Stimulated activated effector memory CD8-positive, alpha-beta T cell treated with anti-CD3 and anti-CD28 coated beads, Interleukin-12 subunit alpha, Interleukin-12 subunit beta, amount 100 ng/mL, for 72 hours (primary cell): ENCODE measurements at regions not wholly inside any gene's neighbourhood (a gene's known extent, or its start where the extent isn't known, plus 50 kb on each side); places are given as distances from the start of the nearest gene placed in this dataset.
A peak's percentile ranks its signal among the peaks of the same experiment; 100 is the strongest.

Experiments used
- ATAC-seq: fragments of 150-1000 bp; cut with Tn5 transposase; 2 replicates; pipeline ENCODE4 v1.10.0; 2021
- DNase-seq, 2 donors: peaks; one replicate each; pipeline ENCODE4 v3.0.0; 2021 to 2022; ENCODE audit warnings: low spot score in 2 of 2
- H3K27ac Mint-ChIP-seq: one replicate; pipeline ENCODE4 v1.8.0; 2022; ENCODE audit warnings: mild to moderate bottlenecking, mixed read lengths
- H3K36me3 Mint-ChIP-seq: one replicate; pipeline ENCODE4 v1.8.0; 2022; ENCODE audit warnings: mild to moderate bottlenecking, mixed read lengths
- H3K4me1 Mint-ChIP-seq: one replicate; pipeline ENCODE4 v1.8.0; 2022; ENCODE audit warnings: mixed read lengths
- H3K4me3 Mint-ChIP-seq: one replicate; pipeline ENCODE4 v1.8.0; 2022; ENCODE audit warnings: mild to moderate bottlenecking, mixed read lengths
- H3K9me3 Mint-ChIP-seq: one replicate; pipeline ENCODE4 v1.8.0; 2022; ENCODE audit warnings: mixed read lengths

- no peak overlapping the region for H3K27ac Mint-ChIP-seq
- no peak for ATAC-seq
- peaks cover 8% of the 10 kb centered on the region for H3K9me3 Mint-ChIP-seq
Measured at GRCh38 chr4:32136081-32136787, 1416.1 kb downstream of the PCDH7 start.

DNA sequence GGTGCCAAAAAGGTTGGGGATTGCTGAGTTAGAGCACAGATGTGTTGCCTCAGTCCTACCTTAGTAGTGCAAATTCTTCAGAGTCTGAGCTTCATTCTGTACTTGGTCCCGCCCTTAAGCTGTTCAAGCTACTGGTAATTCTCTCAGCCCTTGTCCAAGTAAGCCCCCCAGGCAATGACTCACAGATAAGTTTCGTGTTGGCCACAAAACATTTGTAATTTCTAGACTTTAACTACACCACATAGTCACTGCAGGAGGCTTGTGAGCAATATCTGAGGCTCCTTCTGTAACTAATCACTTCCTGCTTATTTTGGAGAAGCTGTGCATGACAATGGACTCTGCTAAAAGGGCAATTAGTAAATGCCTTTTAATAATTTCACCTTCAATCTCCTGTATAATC is 1420.5 kb downstream of the PCDH7 start:
- Mint-ChIP-seq H3K9me3 (peaks cover 5% of the 10 kb centered on the region), H3K4me1 (no peaks in the 10 kb centered on the region), H3K27ac (no peak overlapping the region), H3K36me3 (no peaks in the 10 kb centered on the region), H3K4me3 (no peak overlapping the region)
- ATAC-seq (peak; percentile 72), DNase-seq (no peak)

More at GRCh38 chr4:32136081-32136787, 1416.1 kb downstream of the PCDH7 start:
- Mint-ChIP-seq H3K36me3 (no peaks in the 10 kb centered on the region), H3K4me1 (no peaks in the 10 kb centered on the region), H3K4me3 (no peak overlapping the region)
- DNase-seq, result no peak

- DNase-seq, result no peak
- H3K27ac Mint-ChIP-seq, result no peak overlapping the region
- no peak overlapping the region for H3K4me3 Mint-ChIP-seq
- H3K4me1 Mint-ChIP-seq, result no peaks in the 10 kb centered on the region
- H3K36me3 Mint-ChIP-seq, result no peaks in the 10 kb centered on the region
- no peak for ATAC-seq
- H3K9me3 Mint-ChIP-seq, result peaks cover 2% of the 10 kb centered on the region
Measured at GRCh38 chr4:32142075-32142474, 1421.9 kb downstream of the PCDH7 start.

GRCh38 chr4:32145987-32146386 is 1425.8 kb downstream of the PCDH7 start:
- Mint-ChIP-seq H3K36me3 (no peaks in the 10 kb centered on the region), H3K4me3 (no peak overlapping the region), H3K4me1 (no peaks in the 10 kb centered on the region), H3K27ac (no peak overlapping the region), H3K9me3 (peaks cover 5% of the 10 kb centered on the region)
- ATAC-seq, result no peak
- DNase-seq, result no peak

- H3K4me3 Mint-ChIP-seq, result no peak overlapping the region
- H3K4me1 Mint-ChIP-seq, result no peaks in the 10 kb centered on the region
- ATAC-seq (peak; percentile 51), DNase-seq (no peak)
- no peak overlapping the region for H3K27ac Mint-ChIP-seq
- H3K9me3 Mint-ChIP-seq, result peaks cover 5% of the 10 kb centered on the region
- no peaks in the 10 kb centered on the region for H3K36me3 Mint-ChIP-seq
Measured at GRCh38 chr4:32147446-32148085, 1427.4 kb downstream of the PCDH7 start.

GRCh38 chr4:32148111-32148666 is 1428.0 kb downstream of the PCDH7 start:
- Mint-ChIP-seq H3K36me3 (no peaks in the 10 kb centered on the region), H3K4me1 (no peaks in the 10 kb centered on the region), H3K9me3 (peaks cover 5% of the 10 kb centered on the region), H3K27ac (no peak overlapping the region), H3K4me3 (no peak overlapping the region)
- DNase-seq (no peak), ATAC-seq (no peak)

- ATAC-seq, result no peak
- H3K4me3 Mint-ChIP-seq, result no peak overlapping the region
- no peaks in the 10 kb centered on the region for H3K36me3 Mint-ChIP-seq
- H3K27ac Mint-ChIP-seq, result no peak overlapping the region
- peaks cover 19% of the 10 kb centered on the region for H3K9me3 Mint-ChIP-seq
- no peaks in the 10 kb centered on the region for H3K4me1 Mint-ChIP-seq
- DNase-seq, result no peak
Measured at GRCh38 chr4:32158961-32159360, 1438.8 kb downstream of the PCDH7 start.

- H3K27ac Mint-ChIP-seq, result no peak overlapping the region
- H3K4me3 Mint-ChIP-seq, result no peak overlapping the region
- DNase-seq (no peak), ATAC-seq (no peak)
- no peaks in the 10 kb centered on the region for H3K4me1 Mint-ChIP-seq
- no peaks in the 10 kb centered on the region for H3K36me3 Mint-ChIP-seq
- H3K9me3 Mint-ChIP-seq, result peaks cover 9% of the 10 kb centered on the region
Measured at GRCh38 chr4:32161392-32161791, 1441.2 kb downstream of the PCDH7 start.

- H3K9me3 Mint-ChIP-seq, result peaks cover 14% of the 10 kb centered on the region
- ATAC-seq (no peak), DNase-seq (no peak)
- H3K4me1 Mint-ChIP-seq, result no peaks in the 10 kb centered on the region
- H3K36me3 Mint-ChIP-seq, result no peaks in the 10 kb centered on the region
- H3K27ac Mint-ChIP-seq, result no peak overlapping the region
- no peak overlapping the region for H3K4me3 Mint-ChIP-seq
Measured at GRCh38 chr4:32163125-32163524, 1443.0 kb downstream of the PCDH7 start.

GRCh38 chr4:32169841-32170240 is 1449.7 kb downstream of the PCDH7 start:
- H3K27ac Mint-ChIP-seq, result no peak overlapping the region
- ATAC-seq (no peak), DNase-seq (no peak)
- H3K4me1 Mint-ChIP-seq, result no peaks in the 10 kb centered on the region
- H3K9me3 Mint-ChIP-seq, result peaks cover 24% of the 10 kb centered on the region
- H3K36me3 Mint-ChIP-seq, result no peaks in the 10 kb centered on the region
- no peak overlapping the region for H3K4me3 Mint-ChIP-seq

GRCh38 chr4:32172086-32172485 is 1451.9 kb downstream of the PCDH7 start:
- no peak overlapping the region for H3K27ac Mint-ChIP-seq
- ATAC-seq (no peak), DNase-seq (no peak)
- no peaks in the 10 kb centered on the region for H3K36me3 Mint-ChIP-seq
- H3K4me1 Mint-ChIP-seq, result no peaks in the 10 kb centered on the region
- H3K9me3 Mint-ChIP-seq, result peaks cover 26% of the 10 kb centered on the region
- H3K4me3 Mint-ChIP-seq, result no peak overlapping the region

DNA sequence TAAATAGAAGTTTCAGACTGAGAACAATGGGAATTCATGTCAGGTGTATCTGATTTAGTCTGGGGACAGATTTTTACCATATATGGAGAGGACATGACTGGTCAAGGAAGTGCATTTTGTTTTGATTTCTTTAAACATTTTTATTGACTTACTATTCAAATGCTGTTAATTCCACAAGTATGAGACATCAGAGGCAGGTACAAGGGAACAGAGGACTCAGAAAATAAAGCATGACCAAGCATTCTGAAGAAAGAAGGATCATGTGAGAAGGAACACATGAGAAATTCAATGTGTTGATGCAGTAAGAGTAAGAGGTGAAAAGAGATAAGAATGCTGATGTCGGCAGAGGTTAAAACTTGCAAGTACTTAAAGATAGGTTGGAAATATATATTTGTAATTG is 1452.6 kb downstream of the PCDH7 start:
- Mint-ChIP-seq H3K9me3 (peaks cover 25% of the 10 kb centered on the region), H3K4me1 (no peaks in the 10 kb centered on the region), H3K36me3 (no peaks in the 10 kb centered on the region), H3K27ac (no peak overlapping the region), H3K4me3 (no peak overlapping the region)
- ATAC-seq (no peak), DNase-seq (no peak)

- Mint-ChIP-seq H3K4me1 (no peaks in the 10 kb centered on the region), H3K4me3 (no peak overlapping the region), H3K9me3 (peaks cover 14% of the 10 kb centered on the region), H3K36me3 (no peaks in the 10 kb centered on the region), H3K27ac (no peak overlapping the region)
- ATAC-seq (no peak), DNase-seq (no peak)
Measured at GRCh38 chr4:32180086-32180485, 1459.9 kb downstream of the PCDH7 start.

DNA sequence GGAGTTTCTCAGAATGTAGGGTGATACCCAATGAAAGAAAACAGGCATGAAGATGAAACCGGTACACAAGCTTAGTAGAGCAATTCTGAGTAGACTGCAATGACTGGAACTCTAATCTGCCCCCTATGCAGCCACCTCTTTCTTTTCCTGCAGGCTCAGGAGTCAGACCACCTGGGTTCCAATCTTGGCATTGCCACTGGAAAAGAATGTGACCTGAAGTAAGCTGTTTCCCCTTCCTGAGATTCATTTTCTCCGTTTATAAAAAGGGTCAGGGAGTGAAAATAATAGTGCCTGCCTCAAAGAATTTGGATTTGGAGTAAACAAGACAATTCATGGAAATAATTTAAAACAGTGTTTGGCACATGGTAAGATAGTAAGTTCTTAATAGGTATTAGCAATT is 1464.0 kb downstream of the PCDH7 start:
- peaks cover 9% of the 10 kb centered on the region for H3K9me3 Mint-ChIP-seq
- DNase-seq (no peak), ATAC-seq (no peak)
- H3K4me1 Mint-ChIP-seq, result no peaks in the 10 kb centered on the region
- H3K36me3 Mint-ChIP-seq, result no peaks in the 10 kb centered on the region
- no peak overlapping the region for H3K27ac Mint-ChIP-seq
- no peak overlapping the region for H3K4me3 Mint-ChIP-seq

DNA sequence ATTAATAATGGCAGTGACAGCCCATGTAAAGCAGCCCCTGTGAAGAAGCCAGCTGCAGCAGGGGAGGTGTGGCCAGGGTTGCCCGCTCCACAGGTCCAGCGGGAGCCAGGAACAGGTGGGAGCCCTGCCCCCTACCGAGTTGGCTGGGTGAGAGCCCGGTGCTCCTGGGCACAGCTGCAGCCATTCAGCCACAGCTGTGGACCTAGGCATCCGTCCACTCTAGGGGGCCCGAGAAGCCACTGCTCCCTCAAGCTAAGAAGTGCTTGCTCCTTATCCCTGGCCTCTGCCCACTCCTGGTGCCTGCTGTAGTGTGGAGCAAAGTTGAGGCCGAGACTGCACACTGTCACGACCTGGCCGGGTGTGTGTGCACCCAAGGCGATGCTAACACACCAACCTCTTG is 1469.0 kb downstream of the PCDH7 start:
- Mint-ChIP-seq H3K27ac (no peak overlapping the region), H3K36me3 (no peaks in the 10 kb centered on the region), H3K4me3 (no peak overlapping the region), H3K4me1 (no peaks in the 10 kb centered on the region), H3K9me3 (peaks cover 3% of the 10 kb centered on the region)
- DNase-seq (no peak), ATAC-seq (no peak)

- no peak for DNase-seq
Measured at GRCh38 chr4:32189788-32190187, 1469.6 kb downstream of the PCDH7 start.

More at GRCh38 chr4:32189788-32190187, 1469.6 kb downstream of the PCDH7 start:
- H3K4me3 Mint-ChIP-seq, result no peak overlapping the region
- no peak for ATAC-seq
- H3K9me3 Mint-ChIP-seq, result peaks cover 3% of the 10 kb centered on the region
- no peaks in the 10 kb centered on the region for H3K4me1 Mint-ChIP-seq
- no peak overlapping the region for H3K27ac Mint-ChIP-seq
- H3K36me3 Mint-ChIP-seq, result no peaks in the 10 kb centered on the region
